ENCODE measurements at regions not wholly inside any gene's neighbourhood (a gene's known extent, or its start where the extent isn't known, plus 50 kb on each side); places are given as distances from the start of the nearest gene placed in this dataset.
"Not testable (repeated sequence)": the region's sequence is repeated elsewhere in the genome, so short reads cannot be mapped to it uniquely, and the experiment has no call there.

DNA sequence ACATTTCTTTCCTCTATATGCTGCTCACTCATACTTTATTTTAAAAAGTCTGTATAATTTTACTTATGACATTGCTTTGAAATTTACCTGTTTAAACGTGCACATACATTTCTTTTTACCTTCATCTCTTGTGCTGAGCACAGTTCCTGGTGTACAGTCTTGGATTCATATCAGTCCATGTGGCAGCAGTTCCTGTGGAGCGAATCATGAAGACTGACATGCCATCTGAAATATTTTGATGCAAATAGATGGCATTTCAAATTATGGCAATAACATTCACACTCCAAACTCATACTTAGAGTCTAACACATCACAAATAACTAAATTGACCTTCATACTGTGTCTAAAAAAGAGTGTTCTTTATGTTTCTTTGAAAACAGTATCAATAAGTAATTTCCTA, 90.3 kb upstream of the CDH2 start:
- no peaks in the 10 kb centered on the region for H3K9me3 ChIP-seq
- Mint-ChIP-seq H3K4me3 (ENCODE audit: unreplicated experiment) (no peak overlapping the region), H3K9me3 (ENCODE audit: unreplicated experiment) (no peaks in the 10 kb centered on the region), H3K27me3 (ENCODE audit: insufficient read depth, unreplicated experiment) (peaks cover 3% of the 10 kb centered on the region), H3K36me3 (ENCODE audit: insufficient read depth, unreplicated experiment) (no peaks in the 10 kb centered on the region), H3K27ac (ENCODE audit: unreplicated experiment) (no peak overlapping the region), H3K4me1 (ENCODE audit: low read depth, unreplicated experiment) (no peaks in the 10 kb centered on the region)
- H3K4me1 ChIP-seq, result no peaks in the 10 kb centered on the region
- CTCF ChIA-PET, result no interaction called here
- BruUV-seq (replicated peaks), result no TSS peak
- no peak for TF ChIP-seq CTCF (IDR thresholded peaks at IDR 0.05; ENCODE audit: insufficient read depth in 1 of 2, low read depth in 1 of 2, low read length in 1 of 2, severe bottlenecking in 1 of 2, unreplicated experiment in 1 of 2)
- no peaks in the 10 kb centered on the region for H3K36me3 ChIP-seq (ENCODE audit: control insufficient read depth, insufficient read depth, low read length)
- no peak overlapping the region for H3K4me3 ChIP-seq (ENCODE audit: low read depth, low read length)
- no peaks in the 10 kb centered on the region for H3K27me3 ChIP-seq (replicated peaks; ENCODE audit: control insufficient read depth, insufficient read depth, low read length)
- POLR2A ChIA-PET, result no interaction called here
- no peak for DNase-seq
- intact Hi-C loops (cut with micrococcal nuclease; ENCODE audit: unreplicated experiment), result no loop called here

- DNase-seq, result no peak
- H3K36me3 ChIP-seq (ENCODE audit: control insufficient read depth, insufficient read depth, low read length), result no peaks in the 10 kb centered on the region
- POLR2A ChIA-PET, result no interaction called here
- no peaks in the 10 kb centered on the region for H3K27me3 ChIP-seq (replicated peaks; ENCODE audit: control insufficient read depth, insufficient read depth, low read length)
- Mint-ChIP-seq H3K27me3 (ENCODE audit: insufficient read depth, unreplicated experiment) (peaks cover 2% of the 10 kb centered on the region), H3K27ac (ENCODE audit: unreplicated experiment) (no peak overlapping the region), H3K4me3 (ENCODE audit: unreplicated experiment) (no peak overlapping the region), H3K9me3 (ENCODE audit: unreplicated experiment) (no peaks in the 10 kb centered on the region), H3K4me1 (ENCODE audit: low read depth, unreplicated experiment) (no peaks in the 10 kb centered on the region), H3K36me3 (ENCODE audit: insufficient read depth, unreplicated experiment) (no peaks in the 10 kb centered on the region)
- no peak for TF ChIP-seq CTCF (IDR thresholded peaks at IDR 0.05; ENCODE audit: insufficient read depth in 1 of 2, low read depth in 1 of 2, low read length in 1 of 2, severe bottlenecking in 1 of 2, unreplicated experiment in 1 of 2)
- H3K4me3 ChIP-seq (ENCODE audit: low read depth, low read length), result no peak overlapping the region
- no peaks in the 10 kb centered on the region for H3K4me1 ChIP-seq
- no peaks in the 10 kb centered on the region for H3K9me3 ChIP-seq
- no TSS peak for BruUV-seq (replicated peaks)
- CTCF ChIA-PET, result no interaction called here
- intact Hi-C loops (cut with micrococcal nuclease; ENCODE audit: unreplicated experiment), result no loop called here
Measured at GRCh38 chr18:28256166-28256565, 79.2 kb upstream of the CDH2 start.

- Mint-ChIP-seq H3K27ac (ENCODE audit: unreplicated experiment) (no peak overlapping the region), H3K4me3 (ENCODE audit: unreplicated experiment) (no peak overlapping the region), H3K4me1 (ENCODE audit: low read depth, unreplicated experiment) (no peaks in the 10 kb centered on the region), H3K36me3 (ENCODE audit: insufficient read depth, unreplicated experiment) (peaks cover 6% of the 10 kb centered on the region), H3K27me3 (ENCODE audit: insufficient read depth, unreplicated experiment) (no peaks in the 10 kb centered on the region), H3K9me3 (ENCODE audit: unreplicated experiment) (no peaks in the 10 kb centered on the region)
- no peaks in the 10 kb centered on the region for H3K27me3 ChIP-seq (replicated peaks; ENCODE audit: control insufficient read depth, insufficient read depth, low read length)
- H3K36me3 ChIP-seq (ENCODE audit: control insufficient read depth, insufficient read depth, low read length), result no peaks in the 10 kb centered on the region
- no peak for DNase-seq
- ChIA-PET POLR2A (no interaction called here), CTCF (no interaction called here)
- no peaks in the 10 kb centered on the region for H3K9me3 ChIP-seq
- no TSS peak for BruUV-seq (replicated peaks)
- no peaks in the 10 kb centered on the region for H3K4me1 ChIP-seq
- intact Hi-C loops (cut with micrococcal nuclease; ENCODE audit: unreplicated experiment), result no loop called here
- TF ChIP-seq CTCF (IDR thresholded peaks at IDR 0.05; ENCODE audit: insufficient read depth in 1 of 2, low read depth in 1 of 2, low read length in 1 of 2, severe bottlenecking in 1 of 2, unreplicated experiment in 1 of 2), result no peak
- no peak overlapping the region for H3K4me3 ChIP-seq (ENCODE audit: low read depth, low read length)
Measured at GRCh38 chr18:28248653-28249052, 71.7 kb upstream of the CDH2 start.

GRCh38 chr18:28240626-28241025, 63.7 kb upstream of the CDH2 start:
- BruUV-seq (replicated peaks), result not testable (repeated sequence)

More at GRCh38 chr18:28240626-28241025, 63.7 kb upstream of the CDH2 start:
- H3K4me3 ChIP-seq (ENCODE audit: low read depth, low read length); H3K9me3 ChIP-seq; CTCF ChIA-PET; H3K36me3 ChIP-seq (ENCODE audit: control insufficient read depth, insufficient read depth, low read length); H3K27ac Mint-ChIP-seq (ENCODE audit: unreplicated experiment); H3K36me3 Mint-ChIP-seq (ENCODE audit: insufficient read depth, unreplicated experiment); H3K27me3 Mint-ChIP-seq (ENCODE audit: insufficient read depth, unreplicated experiment); intact Hi-C loops (cut with micrococcal nuclease; ENCODE audit: unreplicated experiment); H3K4me1 ChIP-seq; POLR2A ChIA-PET; DNase-seq; H3K9me3 Mint-ChIP-seq (ENCODE audit: unreplicated experiment); H3K27me3 ChIP-seq (replicated peaks; ENCODE audit: control insufficient read depth, insufficient read depth, low read length); H3K4me1 Mint-ChIP-seq (ENCODE audit: low read depth, unreplicated experiment); H3K4me3 Mint-ChIP-seq (ENCODE audit: unreplicated experiment): not testable (repeated sequence)
